HEK293T (cell line): ENCODE measurements at regions not wholly inside any gene's neighbourhood (a gene's known extent, or its start where the extent isn't known, plus 50 kb on each side); places are given as distances from the start of the nearest gene placed in this dataset.
A peak's percentile ranks its signal among the peaks of the same experiment; 100 is the strongest.

Experiments
- CTCF ChIA-PET: fragments of 350-600 bp; formaldehyde crosslinking; extraction: SDS; loops from one replicate; lab custom pipeline; 2021; ENCODE audit warnings: antibody characterized with exemption, inconsistent platforms; lab: Yijun Ruan, JAX
- POLR2A ChIA-PET: fragments of 350-600 bp; formaldehyde crosslinking; extraction: SDS; loops from one replicate; lab custom pipeline; 2020; ENCODE audit warnings: antibody characterized with exemption, inconsistent platforms; lab: Yijun Ruan, JAX
- DNase-seq: peaks from one replicate; pipeline ENCODE4 v3.0.0; 2012; ENCODE audit warnings: mixed read lengths; ENCODE audit errors: extremely low spot score
- ARNT ChIP-seq: fragments of 450-650 bp; IDR thresholded peaks from 2 replicates; pipeline ENCODE4 v1.6.1; 2017; ENCODE audit warnings: mild to moderate bottlenecking
- BHLHE40 ChIP-seq: fragments of 450-650 bp; IDR thresholded peaks from 2 replicates; pipeline ENCODE4 v1.6.1; 2016; ENCODE audit warnings: mild to moderate bottlenecking, moderate library complexity, borderline replicate concordance
- CTBP1 ChIP-seq: fragments of 450-650 bp; IDR thresholded peaks from 2 replicates; pipeline ENCODE4 v1.6.1; 2016; ENCODE audit warnings: borderline replicate concordance
- ELF4 ChIP-seq: fragments of 450-650 bp; IDR thresholded peaks from 2 replicates; pipeline ENCODE4 v1.6.1; 2017; ENCODE audit warnings: antibody characterized with exemption
- FOXA1 ChIP-seq: fragments of 450-650 bp; IDR thresholded peaks from 2 replicates; pipeline ENCODE4 v1.6.1; 2016; ENCODE audit warnings: mild to moderate bottlenecking
- FOXK2 ChIP-seq: fragments of 450-650 bp; IDR thresholded peaks from 2 replicates; pipeline ENCODE4 v1.6.1; 2016; ENCODE audit warnings: mild to moderate bottlenecking
- FOXM1 ChIP-seq: fragments of 450-650 bp; IDR thresholded peaks from 2 replicates; pipeline ENCODE4 v1.6.1; 2017; ENCODE audit warnings: mild to moderate bottlenecking, borderline replicate concordance
- HDGF ChIP-seq: fragments of 450-650 bp; IDR thresholded peaks from 2 replicates; pipeline ENCODE4 v1.6.1; 2017; ENCODE audit warnings: antibody characterized with exemption, borderline replicate concordance
- L3MBTL2 ChIP-seq: fragments of 450-650 bp; conservative IDR thresholded peaks from 2 replicates; pipeline ENCODE4 v1.6.1; 2016; ENCODE audit warnings: mild to moderate bottlenecking
- LEF1 ChIP-seq: fragments of 450-650 bp; IDR thresholded peaks from 2 replicates; pipeline ENCODE4 v1.6.1; 2017; ENCODE audit warnings: mild to moderate bottlenecking, borderline replicate concordance
- NFRKB ChIP-seq: fragments of 450-650 bp; IDR thresholded peaks from 2 replicates; pipeline ENCODE4 v1.6.1; 2016; ENCODE audit warnings: mild to moderate bottlenecking, moderate library complexity
- PKNOX1 ChIP-seq: fragments of 450-650 bp; IDR thresholded peaks from 2 replicates; pipeline ENCODE4 v1.6.1; 2016
- SP1 ChIP-seq: fragments of 450-650 bp; IDR thresholded peaks from 2 replicates; pipeline ENCODE4 v1.6.1; 2017
- SUZ12 ChIP-seq: fragments of 450-650 bp; IDR thresholded peaks from 2 replicates; pipeline ENCODE4 v1.6.1; 2016; ENCODE audit warnings: mild to moderate bottlenecking
- TARDBP ChIP-seq: fragments of 450-650 bp; IDR thresholded peaks from 2 replicates; pipeline ENCODE4 v1.6.1; 2016
- ZNF384 ChIP-seq: fragments of 450-650 bp; IDR thresholded peaks from 2 replicates; pipeline ENCODE4 v1.6.1; 2016

- ChIA-PET CTCF (interaction anchor here (1.3 kb wide), 1 partner anchor 10 kb away, joined by 3 read pairs; no protein-coding TSS in a partner anchor), POLR2A (no interaction called here)
- TF ChIP-seq BHLHE40 (no peak), TARDBP (no peak), ARNT (no peak), HDGF (no peak), LEF1 (no peak), SUZ12 (no peak)
- no peak for DNase-seq
Observed at GRCh38 chr6:166713434-166714186, 86.6 kb upstream of the RPS6KA2 start.

DNA sequence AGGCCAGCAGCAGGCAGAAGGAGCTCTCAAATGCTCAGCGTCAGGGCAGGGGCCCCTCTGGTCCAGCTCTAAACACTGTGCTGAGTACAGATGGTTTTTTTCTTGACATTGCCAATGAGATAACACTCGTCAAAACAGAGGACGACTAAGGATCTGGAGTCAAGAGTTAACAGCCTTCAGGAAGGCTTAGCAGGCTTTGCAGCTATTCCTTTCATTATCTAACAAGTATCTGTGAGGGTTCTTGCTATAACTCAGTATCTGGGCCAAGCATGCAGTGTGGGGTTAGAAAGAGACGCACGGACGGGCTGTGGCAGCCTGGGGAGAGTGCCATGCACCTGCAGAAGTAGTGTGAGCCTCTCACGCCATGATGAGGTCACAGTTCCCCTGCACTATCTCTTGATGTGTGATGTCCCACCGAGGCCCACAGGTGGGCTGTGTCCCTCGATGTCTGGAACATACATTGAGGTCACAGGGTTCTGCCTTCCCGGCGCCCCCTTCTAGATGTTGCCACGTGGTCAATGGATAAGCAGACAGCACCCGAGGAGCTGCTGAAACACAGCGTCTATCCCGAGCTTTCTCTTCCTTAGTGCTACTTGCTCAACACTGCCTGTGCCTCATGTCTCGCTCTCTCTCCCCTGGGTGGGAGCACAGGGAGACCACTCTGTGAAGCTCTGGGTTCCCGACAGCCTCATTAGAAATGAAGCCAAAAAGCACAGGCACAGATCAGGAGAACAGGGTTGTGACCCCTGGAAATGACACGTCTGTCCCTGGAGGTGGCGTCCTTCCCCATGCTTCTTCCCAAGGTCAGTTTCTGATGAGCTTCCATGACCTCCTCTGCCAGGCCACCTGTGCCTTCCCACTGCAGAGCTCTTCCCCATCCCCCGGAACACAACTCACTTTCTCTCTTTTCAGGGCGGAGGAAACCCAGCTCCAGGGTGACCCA, 85.5 kb upstream of the RPS6KA2 start:
- TF ChIP-seq SUZ12 (no peak), FOXK2 (no peak), SP1 (no peak), L3MBTL2 (no peak), ELF4 (no peak), HDGF (no peak), FOXM1 (no peak), PKNOX1 (no peak), TARDBP (no peak), ARNT (no peak), CTBP1 (no peak)
- ChIA-PET POLR2A (no interaction called here), CTCF (interaction anchor here (0.5 to 1.3 kb wide), 2 partner anchors 11 to 277 kb away, joined by 3 read pairs; no protein-coding TSS in a partner anchor)

GRCh38 chr6:166710084-166710483, 83.0 kb upstream of the RPS6KA2 start:
- no peak for TF ChIP-seq L3MBTL2
- no peak for TF ChIP-seq FOXK2
- TF ChIP-seq ARNT, result no peak
- no peak for TF ChIP-seq HDGF
- no peak for TF ChIP-seq NFRKB
- no peak for TF ChIP-seq SUZ12
- no peak for TF ChIP-seq FOXA1
- TF ChIP-seq PKNOX1, result no peak
- ChIA-PET CTCF (no interaction called here), POLR2A (no interaction called here)
- no peak for DNase-seq

More for the DNA sequence above, 85.5 kb upstream of the RPS6KA2 start:
- DNase-seq, result no peak

DNA sequence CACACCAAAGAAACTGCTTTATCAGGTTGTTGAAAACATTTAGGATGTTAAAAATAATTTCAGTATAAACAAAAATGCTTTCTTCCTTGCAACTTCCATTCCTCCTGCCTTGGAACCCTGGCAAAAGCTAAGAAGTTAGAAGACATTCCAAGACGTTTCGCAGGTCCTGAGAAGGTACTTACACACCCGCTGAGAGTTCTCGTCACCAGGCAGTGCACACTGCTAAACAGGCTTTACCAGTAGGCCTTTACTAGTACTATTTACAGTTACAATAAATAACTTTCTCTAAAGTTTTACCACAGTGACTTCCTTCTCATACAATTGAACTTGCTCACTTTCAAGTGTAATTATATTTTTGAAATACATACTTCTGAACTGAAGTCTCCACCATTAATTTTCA, 81.4 kb upstream of the RPS6KA2 start:
- CTCF ChIA-PET, result interaction anchor here (0.8 kb wide), 1 partner anchor 360 kb away, joined by 3 read pairs; no protein-coding TSS in a partner anchor
- TF ChIP-seq TARDBP (no peak), ELF4 (no peak), FOXK2 (no peak), CTBP1 (no peak), ARNT (no peak), SP1 (no peak), PKNOX1 (no peak), L3MBTL2 (no peak), BHLHE40 (no peak), LEF1 (no peak), FOXA1 (no peak), ZNF384 (no peak)
- DNase-seq, result no peak
- POLR2A ChIA-PET, result no interaction called here

GRCh38 chr6:166707045-166707444, 80.0 kb upstream of the RPS6KA2 start:
- CTCF ChIA-PET, result no interaction called here
- TF ChIP-seq TARDBP, result no peak
- no peak for TF ChIP-seq L3MBTL2
- no peak for TF ChIP-seq FOXM1
- no peak for TF ChIP-seq HDGF
- no peak for TF ChIP-seq CTBP1
- TF ChIP-seq SUZ12, result no peak
- no peak for TF ChIP-seq SP1
- no peak for TF ChIP-seq ELF4
- TF ChIP-seq PKNOX1, result no peak
- TF ChIP-seq FOXA1, result no peak
- no peak for TF ChIP-seq ZNF384
- no peak for TF ChIP-seq BHLHE40
- no peak for TF ChIP-seq ARNT
- TF ChIP-seq NFRKB, result no peak
- no peak for TF ChIP-seq LEF1
- TF ChIP-seq FOXK2, result no peak
- POLR2A ChIA-PET, result interaction anchor here (1.1 kb wide), 1 partner anchor 12 kb away, joined by 3 read pairs; no protein-coding TSS in a partner anchor
- DNase-seq, result peak; percentile 77
